HCT116 (cell line): ENCODE measurements at regions not wholly inside any gene's neighbourhood (a gene's known extent, or its start where the extent isn't known, plus 50 kb on each side); places are given as distances from the start of the nearest gene placed in this dataset.

Source experiments
- ATAC-seq: fragments of 200-7000 bp; cut with Tn5 transposase; 2 replicates; pipeline ENCODE4 v1.9.1; 2020; ENCODE audit warnings: mild to moderate bottlenecking, moderate library complexity
- BruUV-seq: library from RNA; stranded (reverse); fragments of 400-500 nt; replicated peaks from 2 replicates; lab custom pipeline; 2021; lab: Mats Ljungman, UMichigan
- CTCF ChIA-PET: fragments of 300-600 bp; sonication (Branson Sonifier 250); formaldehyde crosslinking; loops from one replicate; lab custom pipeline; 2021; ENCODE audit warnings: antibody characterized with exemption; lab: Charles Lee
- POLR2A ChIA-PET: fragments of 300-600, 350-600 bp; sonication (Branson Sonifier 250); formaldehyde crosslinking; loops from one replicate; lab custom pipeline; 2021; ENCODE audit warnings: antibody characterized with exemption; lab: Charles Lee
- RAD21 ChIA-PET, 2 experiments: fragments of 300-600 bp; sonication (Branson Sonifier 250); formaldehyde crosslinking; loops; one replicate each; lab custom pipeline; 2023; ENCODE audit warnings: low total read pairs in 2 of 2; ENCODE audit not compliant: uncharacterized antibody in 2 of 2, unreplicated experiment in 2 of 2, low non-redundant PET in 1 of 2; lab: Charles Lee
- DNase-seq: peaks from one replicate; pipeline ENCODE4 v3.0.0-alpha.2; 2010; ENCODE audit warnings: low read depth, low spot score
- H2AFZ ChIP-seq: fragments of 200-600 bp; shearing (Covaris generic), sonication (generic); 2 replicates; pipeline ENCODE4 v1.6.1; 2017; ENCODE audit warnings: low read depth, mixed run types, mixed read lengths, antibody characterized with exemption, low read length; ENCODE audit not compliant: poor library complexity, severe bottlenecking
- H3K27ac ChIP-seq: 2 replicates; pipeline ENCODE4 v1.5.1; 2012; ENCODE audit warnings: low read depth, low read length
- H3K27me3 ChIP-seq: fragments of 200-600 bp; sonication (generic); 2 replicates; pipeline ENCODE4 v1.6.1; 2016; ENCODE audit warnings: mixed run types, low read length, mixed read lengths; ENCODE audit not compliant: insufficient read depth
- H3K36me3 ChIP-seq, 2 experiments: fragments of 200-500 bp in 1 of 2; fragments of 200-600 bp in 1 of 2; sonication (Bioruptor generic) in 1 of 2; sonication (generic) in 1 of 2; 2 replicates each; pipeline versions ENCODE4 v1.5.1 to v1.6.1; 2014 to 2016; ENCODE audit warnings: low read length in 2 of 2, inconsistent platforms in 1 of 2, mixed read lengths in 1 of 2, mixed run types in 1 of 2; ENCODE audit not compliant: insufficient read depth in 2 of 2, control insufficient read depth in 1 of 2
- H3K4me1 ChIP-seq, 2 experiments: fragments of 200-600 bp in 1 of 2; sonication (generic) in 1 of 2; 2 replicates each; pipeline versions ENCODE4 v1.5.1 to v1.6.1; 2012 to 2017; ENCODE audit warnings: low read length in 2 of 2, inconsistent platforms in 1 of 2, mild to moderate bottlenecking in 1 of 2, mixed read lengths in 1 of 2, mixed run types in 1 of 2, moderate library complexity in 1 of 2; ENCODE audit not compliant: insufficient read depth in 2 of 2, control insufficient read depth in 1 of 2
- H3K4me2 ChIP-seq: fragments of 200-600 bp; sonication (generic); 2 replicates; pipeline ENCODE4 v1.6.1; 2017; ENCODE audit warnings: mixed run types, low read length, mixed read lengths
- H3K4me3 ChIP-seq, 2 experiments: fragments of 200-600 bp in 1 of 2; sonication (generic) in 1 of 2; replicated peaks in 1 of 2; 2 replicates each; pipeline ENCODE4 v1.5.1; 2011 to 2016; ENCODE audit warnings: low read length in 2 of 2, control low read depth in 1 of 2, low read depth in 1 of 2, mild to moderate bottlenecking in 1 of 2, mixed read lengths in 1 of 2, mixed run types in 1 of 2
- H3K79me2 ChIP-seq: fragments of 200-600 bp; sonication (generic); 2 replicates; pipeline ENCODE4 v1.6.1; 2017; ENCODE audit warnings: mild to moderate bottlenecking, mixed run types, low read length, moderate library complexity, mixed read lengths; ENCODE audit not compliant: insufficient read depth
- H3K9ac ChIP-seq: fragments of 200-600 bp; sonication (generic); 2 replicates; pipeline ENCODE4 v1.6.1; 2016; ENCODE audit warnings: low read length, mixed read lengths
- H3K9me2 ChIP-seq: fragments of 200-600 bp; sonication (generic), shearing (Covaris generic); 2 replicates; pipeline ENCODE4 v1.6.1; 2017; ENCODE audit warnings: mixed run types, mild to moderate bottlenecking, moderate library complexity; ENCODE audit not compliant: insufficient read depth
- H3K9me3 ChIP-seq, 2 experiments: fragments of 200-500 bp in 1 of 2; fragments of 200-600 bp in 1 of 2; sonication (Bioruptor generic) in 1 of 2; sonication (generic) in 1 of 2; 2 replicates each; pipeline ENCODE4 v1.6.1; 2014 to 2017; ENCODE audit warnings: low read length in 2 of 2, mixed read lengths in 2 of 2, inconsistent platforms in 1 of 2, low read depth in 1 of 2, mild to moderate bottlenecking in 1 of 2, mixed run types in 1 of 2, moderate library complexity in 1 of 2; ENCODE audit not compliant: control insufficient read depth in 1 of 2, insufficient read depth in 1 of 2
- H4K20me1 ChIP-seq: fragments of 200-600 bp; sonication (generic), shearing (Covaris generic); 2 replicates; pipeline ENCODE4 v1.6.1; 2017; ENCODE audit warnings: mixed run types, mild to moderate bottlenecking, moderate library complexity; ENCODE audit not compliant: insufficient read depth
- CBX3 ChIP-seq: IDR thresholded peaks from 2 replicates; pipeline ENCODE4 v1.6.1; 2012; ENCODE audit warnings: low read depth
- CEBPB ChIP-seq: IDR thresholded peaks from 2 replicates; pipeline ENCODE4 v1.6.1; 2012; ENCODE audit warnings: low read depth
- EGR1 ChIP-seq: IDR thresholded peaks from 2 replicates; pipeline ENCODE4 v1.6.1; 2012; ENCODE audit warnings: low read depth
- ELF1 ChIP-seq: IDR thresholded peaks from 2 replicates; pipeline ENCODE4 v1.6.1; 2012; ENCODE audit warnings: low read depth, borderline replicate concordance
- EZH2phosphoT487 ChIP-seq: fragments of 200-600 bp; IDR thresholded peaks from 2 replicates; pipeline ENCODE4 v1.6.1; 2018; ENCODE audit warnings: antibody characterized with exemption, borderline replicate concordance
- FOSL1 ChIP-seq: IDR thresholded peaks from 2 replicates; pipeline ENCODE4 v1.6.1; 2012; ENCODE audit warnings: low read depth
- JUND ChIP-seq: IDR thresholded peaks from 2 replicates; pipeline ENCODE4 v1.6.1; 2012
- POLR2A ChIP-seq: IDR thresholded peaks from 2 replicates; pipeline ENCODE4 v1.7.0; 2011; ENCODE audit warnings: borderline replicate concordance; ENCODE audit not compliant: insufficient read depth, insufficient read length; ENCODE audit errors: extremely low read depth
- POLR2AphosphoS5 ChIP-seq: IDR thresholded peaks from 2 replicates; pipeline ENCODE4 v1.6.1; 2011; ENCODE audit warnings: mild to moderate bottlenecking, low read depth, low read length, moderate library complexity
- RAD21 ChIP-seq: IDR thresholded peaks from 2 replicates; pipeline ENCODE4 v1.6.1; 2012; ENCODE audit warnings: low read depth, mild to moderate bottlenecking
- SIN3A ChIP-seq: IDR thresholded peaks from 2 replicates; pipeline ENCODE4 v1.6.1; 2012; ENCODE audit warnings: low read depth
- SP1 ChIP-seq: IDR thresholded peaks from 2 replicates; pipeline ENCODE4 v1.6.1; 2012; ENCODE audit warnings: low read depth
- SRF ChIP-seq: IDR thresholded peaks from 2 replicates; pipeline ENCODE4 v1.6.1; 2012; ENCODE audit warnings: low read depth
- TCF7L2 ChIP-seq: IDR thresholded peaks from 2 replicates; pipeline ENCODE4 v1.7.0; 2011; ENCODE audit warnings: borderline replicate concordance, inconsistent platforms; ENCODE audit not compliant: insufficient read depth, insufficient read length; ENCODE audit errors: extremely low read depth
- YY1 ChIP-seq: IDR thresholded peaks from 2 replicates; pipeline ENCODE4 v1.6.1; 2011; ENCODE audit warnings: low read length, low read depth, moderate library complexity, mild to moderate bottlenecking; ENCODE audit not compliant: insufficient replicate concordance; ENCODE audit errors: extremely low read depth
- ZBTB33 ChIP-seq: IDR thresholded peaks from 2 replicates; pipeline ENCODE4 v1.6.1; 2011; ENCODE audit warnings: mild to moderate bottlenecking, low read length, moderate library complexity; ENCODE audit not compliant: insufficient replicate concordance; ENCODE audit errors: extremely low read depth
- ZFX ChIP-seq: fragments of 450-650 bp; IDR thresholded peaks from 2 replicates; pipeline ENCODE4 v1.6.1; 2017
- ZNF274 ChIP-seq: fragments of 200-500 bp; sonication (Bioruptor generic); IDR thresholded peaks from 2 replicates; pipeline ENCODE4 v1.6.1; 2014; ENCODE audit warnings: mild to moderate bottlenecking, low read depth, low read length, inconsistent platforms
- intact Hi-C: fragments of 100-400 bp; cut with micrococcal nuclease; formaldehyde crosslinking; loops from 2 replicates; pipeline ENCODE4 v1.10.0; 2022
- TF ChIP-seq, protein P1 (sequence below): IDR thresholded peaks from 2 replicates; pipeline ENCODE4 v1.6.1; 2012
- TF ChIP-seq, protein P2 (sequence below): IDR thresholded peaks from 2 replicates; pipeline ENCODE4 v1.6.1; 2012

DNA sequence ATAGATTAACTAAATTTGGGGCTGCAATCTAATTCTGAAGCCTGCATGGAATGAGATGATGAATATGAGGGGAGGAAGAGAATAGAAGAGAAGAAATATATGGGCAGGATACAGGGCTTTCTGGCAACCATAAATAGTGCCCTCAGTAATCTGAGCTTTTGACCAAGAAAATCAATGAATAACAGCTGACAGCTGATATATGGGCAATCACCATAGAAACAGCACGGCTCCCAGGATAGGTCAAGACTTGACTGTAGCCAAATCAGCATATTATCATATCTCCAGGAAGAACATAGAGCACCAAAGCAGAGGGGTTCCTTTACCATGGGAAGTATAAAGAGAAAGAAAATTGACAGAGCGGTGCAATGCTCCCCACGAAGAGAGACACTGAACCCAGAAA is 643.8 kb upstream of the TENM4 start:
- H4K20me1 ChIP-seq = no peaks in the 10 kb centered on the region
- ATAC-seq = no peak
- no peak for TF ChIP-seq EZH2phosphoT487
- no peak for TF ChIP-seq SRF
- TF ChIP-seq, protein P1, sequence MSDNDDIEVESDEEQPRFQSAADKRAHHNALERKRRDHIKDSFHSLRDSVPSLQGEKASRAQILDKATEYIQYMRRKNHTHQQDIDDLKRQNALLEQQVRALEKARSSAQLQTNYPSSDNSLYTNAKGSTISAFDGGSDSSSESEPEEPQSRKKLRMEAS = no peak
- no peak for TF ChIP-seq YY1
- TF ChIP-seq SP1 = no peak
- no peak for TF ChIP-seq SIN3A
- TF ChIP-seq ZNF274 = no peak
- TF ChIP-seq, all 23 proteins: peak for 0
- Histone ChIP-seq H2AFZ (no peak overlapping the region), H3K9ac (no peak overlapping the region), H3K27ac (no peak overlapping the region), H3K4me1 (no peaks in the 10 kb centered on the region), H3K27me3 (no peaks in the 10 kb centered on the region), H3K4me3 (no peak overlapping the region), H3K4me2 (no peak overlapping the region), H3K9me2 (no peaks in the 10 kb centered on the region), H3K79me2 (no peaks in the 10 kb centered on the region), H3K9me3 (peaks cover 7 to 30% of the 10 kb centered on the region in 2 experiments; a peak in 2 of 4 replicates), H3K36me3 (no peaks in the 10 kb centered on the region)
- ChIA-PET CTCF (no interaction called here), POLR2A (no interaction called here), RAD21 (no interaction called here)
- intact Hi-C loops = no loop called here
- no TSS peak for BruUV-seq
- DNase-seq = no peak

DNA sequence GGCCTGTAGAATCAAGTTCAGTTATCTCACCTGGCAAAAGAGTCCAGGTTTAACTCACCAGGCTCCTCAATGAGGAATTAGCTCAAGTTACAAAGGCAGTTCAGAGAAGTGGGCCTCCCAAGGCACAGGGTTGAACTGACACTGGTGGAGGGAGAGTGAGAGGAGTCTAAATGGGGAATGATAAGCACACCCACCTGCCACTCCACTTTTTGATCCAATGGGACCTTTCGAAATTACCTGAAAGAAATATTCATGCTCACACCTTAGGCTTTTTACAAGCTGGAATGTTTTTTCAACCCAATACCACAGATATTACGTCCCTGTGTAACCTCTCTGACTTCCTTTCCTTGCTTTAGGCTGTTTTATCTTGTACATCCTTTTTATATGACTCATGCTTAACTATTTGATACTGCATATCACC is 642.7 kb upstream of the TENM4 start:
- ChIA-PET CTCF (no interaction called here), POLR2A (no interaction called here), RAD21 (no interaction called here)
- Histone ChIP-seq H3K4me1 (no peaks in the 10 kb centered on the region), H3K4me2 (no peak overlapping the region), H3K9ac (no peak overlapping the region), H4K20me1 (no peaks in the 10 kb centered on the region), H3K9me2 (no peaks in the 10 kb centered on the region), H3K79me2 (no peaks in the 10 kb centered on the region), H3K9me3 (peaks cover 7 to 29% of the 10 kb centered on the region in 2 experiments; a peak in 2 of 4 replicates), H3K4me3 (no peak overlapping the region), H2AFZ (no peak overlapping the region), H3K27me3 (no peaks in the 10 kb centered on the region), H3K27ac (no peak overlapping the region), H3K36me3 (no peaks in the 10 kb centered on the region)
- intact Hi-C loops = no loop called here
- no TSS peak for BruUV-seq
- DNase-seq (no peak), ATAC-seq (no peak)
- TF ChIP-seq SRF = no peak
- TF ChIP-seq POLR2A = no peak
- TF ChIP-seq, protein P1 = no peak
- no peak for TF ChIP-seq JUND
- no peak for TF ChIP-seq TCF7L2
- no peak for TF ChIP-seq POLR2AphosphoS5
- TF ChIP-seq CEBPB = no peak
- no peak for TF ChIP-seq EGR1
- no peak for TF ChIP-seq YY1
- TF ChIP-seq ELF1 = no peak
- TF ChIP-seq ZNF274 = no peak
- no peak for TF ChIP-seq ZFX
- TF ChIP-seq FOSL1 = no peak
- TF ChIP-seq, protein P2, sequence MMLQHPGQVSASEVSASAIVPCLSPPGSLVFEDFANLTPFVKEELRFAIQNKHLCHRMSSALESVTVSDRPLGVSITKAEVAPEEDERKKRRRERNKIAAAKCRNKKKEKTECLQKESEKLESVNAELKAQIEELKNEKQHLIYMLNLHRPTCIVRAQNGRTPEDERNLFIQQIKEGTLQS = no peak
- no peak for TF ChIP-seq EZH2phosphoT487
- no peak for TF ChIP-seq ZBTB33
- TF ChIP-seq CBX3 = no peak
- no peak for TF ChIP-seq RAD21
- no peak for TF ChIP-seq SIN3A
